ENCODE measurements at regions not wholly inside any gene's neighbourhood (a gene's known extent, or its start where the extent isn't known, plus 50 kb on each side); places are given as distances from the start of the nearest gene placed in this dataset.

DNA sequence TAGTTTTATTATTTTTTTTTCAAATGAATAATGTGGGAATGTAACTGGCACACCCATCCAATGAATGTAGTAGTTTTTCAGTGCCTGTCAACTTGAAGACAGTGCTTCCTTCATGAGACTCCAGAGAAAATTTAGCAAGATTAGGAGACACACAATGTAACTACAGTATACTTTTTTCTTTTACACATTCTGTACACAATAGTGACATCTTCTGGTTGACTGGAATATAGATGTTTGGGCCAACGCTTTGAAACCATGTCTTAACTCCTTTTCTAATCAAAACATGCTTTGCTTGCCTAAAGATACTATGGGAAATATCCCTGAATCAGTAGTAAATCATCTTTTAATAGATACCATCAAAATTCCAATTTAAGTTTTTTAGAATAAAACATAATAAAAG, 229.5 kb upstream of the ZC3H15 start:
- intact Hi-C loops (cut with micrococcal nuclease; ENCODE audit: unreplicated experiment): loop anchor here (1.0 to 10.0 kb wide), 9 partner anchors 204 to 1048 kb away; no protein-coding TSS in a partner anchor
- Histone ChIP-seq H3K4me3 (ENCODE audit: low read depth, low read length) (no peak overlapping the region), H3K27me3 (replicated peaks; ENCODE audit: control insufficient read depth, insufficient read depth, low read length) (no peaks in the 10 kb centered on the region), H3K4me1 (no peaks in the 10 kb centered on the region), H3K9me3 (no peaks in the 10 kb centered on the region), H3K36me3 (ENCODE audit: control insufficient read depth, insufficient read depth, low read length) (no peaks in the 10 kb centered on the region)
- peak in 1 of 2 experiments; percentile 33 for DNase-seq
- BruUV-seq (replicated peaks): no TSS peak
- Mint-ChIP-seq H3K9me3 (ENCODE audit: unreplicated experiment) (no peaks in the 10 kb centered on the region), H3K27me3 (ENCODE audit: insufficient read depth, unreplicated experiment) (no peaks in the 10 kb centered on the region), H3K4me3 (ENCODE audit: unreplicated experiment) (no peak overlapping the region), H3K27ac (ENCODE audit: unreplicated experiment) (no peak overlapping the region), H3K4me1 (ENCODE audit: low read depth, unreplicated experiment) (no peaks in the 10 kb centered on the region), H3K36me3 (ENCODE audit: insufficient read depth, unreplicated experiment) (no peaks in the 10 kb centered on the region)
- peak; percentile 50 to 54 for TF ChIP-seq CTCF (IDR thresholded peaks at IDR 0.05; ENCODE audit: insufficient read depth in 1 of 2, low read depth in 1 of 2, low read length in 1 of 2, severe bottlenecking in 1 of 2, unreplicated experiment in 1 of 2)
- CTCF ChIA-PET: no interaction called here
- POLR2A ChIA-PET: no interaction called here

DNA sequence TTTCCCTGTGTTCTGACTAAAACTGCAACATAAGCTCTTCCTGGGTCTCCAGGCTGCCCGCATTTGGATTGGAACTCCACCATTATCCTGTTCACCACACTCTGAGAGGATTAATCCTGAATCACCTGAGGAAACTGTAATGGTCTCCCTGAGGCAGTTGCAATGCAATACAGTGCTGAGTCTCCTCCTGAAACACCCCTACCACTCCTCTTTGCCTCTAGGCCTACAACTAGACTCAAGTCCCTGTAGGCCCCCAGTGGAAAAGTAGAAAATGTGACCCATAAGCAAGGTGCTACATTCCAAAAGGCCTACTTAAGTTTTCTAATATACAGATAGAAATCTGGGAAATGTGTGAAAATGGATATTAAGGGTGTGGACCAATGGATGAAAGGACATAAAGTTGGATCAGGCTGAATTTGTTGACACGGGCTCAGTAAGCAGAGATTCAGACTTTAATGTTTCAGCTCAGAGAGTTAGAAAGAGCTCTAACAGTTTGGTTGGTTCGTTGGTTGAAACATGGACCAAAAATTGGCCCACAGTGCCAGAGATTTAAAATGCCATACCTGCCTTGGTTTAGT, 222.3 kb upstream of the ZC3H15 start:
- intact Hi-C loops (cut with micrococcal nuclease; ENCODE audit: unreplicated experiment): no loop called here
- BruUV-seq (replicated peaks): no TSS peak
- H3K4me3 Mint-ChIP-seq (ENCODE audit: unreplicated experiment): no peak overlapping the region
- H3K27ac Mint-ChIP-seq (ENCODE audit: unreplicated experiment): no peak overlapping the region
- Histone ChIP-seq H3K9me3 (no peaks in the 10 kb centered on the region), H3K4me3 (ENCODE audit: low read depth, low read length) (no peak overlapping the region), H3K36me3 (ENCODE audit: control insufficient read depth, insufficient read depth, low read length) (no peaks in the 10 kb centered on the region), H3K4me1 (no peaks in the 10 kb centered on the region), H3K27me3 (replicated peaks; ENCODE audit: control insufficient read depth, insufficient read depth, low read length) (no peaks in the 10 kb centered on the region)
- DNase-seq: no peak
- no peaks in the 10 kb centered on the region for H3K4me1 Mint-ChIP-seq (ENCODE audit: low read depth, unreplicated experiment)
- CTCF ChIA-PET: no interaction called here
- H3K9me3 Mint-ChIP-seq (ENCODE audit: unreplicated experiment): no peaks in the 10 kb centered on the region
- TF ChIP-seq CTCF (IDR thresholded peaks at IDR 0.05; ENCODE audit: insufficient read depth in 1 of 2, low read depth in 1 of 2, low read length in 1 of 2, severe bottlenecking in 1 of 2, unreplicated experiment in 1 of 2): no peak
- POLR2A ChIA-PET: no interaction called here
- H3K27me3 Mint-ChIP-seq (ENCODE audit: insufficient read depth, unreplicated experiment): no peaks in the 10 kb centered on the region
- no peaks in the 10 kb centered on the region for H3K36me3 Mint-ChIP-seq (ENCODE audit: insufficient read depth, unreplicated experiment)

GRCh38 chr2:186269536-186269935, 216.5 kb upstream of the ZC3H15 start:
- no peak overlapping the region for H3K4me3 Mint-ChIP-seq (ENCODE audit: unreplicated experiment)
- no peaks in the 10 kb centered on the region for H3K27me3 ChIP-seq (replicated peaks; ENCODE audit: control insufficient read depth, insufficient read depth, low read length)
- no peaks in the 10 kb centered on the region for H3K9me3 ChIP-seq
- no peak for TF ChIP-seq CTCF (IDR thresholded peaks at IDR 0.05; ENCODE audit: insufficient read depth in 1 of 2, low read depth in 1 of 2, low read length in 1 of 2, severe bottlenecking in 1 of 2, unreplicated experiment in 1 of 2)
- ChIA-PET CTCF (no interaction called here), POLR2A (no interaction called here)
- no peak overlapping the region for H3K27ac Mint-ChIP-seq (ENCODE audit: unreplicated experiment)
- H3K36me3 ChIP-seq (ENCODE audit: control insufficient read depth, insufficient read depth, low read length): no peaks in the 10 kb centered on the region
- no peaks in the 10 kb centered on the region for H3K9me3 Mint-ChIP-seq (ENCODE audit: unreplicated experiment)
- H3K4me1 ChIP-seq: no peaks in the 10 kb centered on the region
- no peaks in the 10 kb centered on the region for H3K27me3 Mint-ChIP-seq (ENCODE audit: insufficient read depth, unreplicated experiment)
- DNase-seq: no peak
- BruUV-seq (replicated peaks): no TSS peak
- H3K4me1 Mint-ChIP-seq (ENCODE audit: low read depth, unreplicated experiment): no peaks in the 10 kb centered on the region
- H3K36me3 Mint-ChIP-seq (ENCODE audit: insufficient read depth, unreplicated experiment): no peaks in the 10 kb centered on the region
- intact Hi-C loops (cut with micrococcal nuclease; ENCODE audit: unreplicated experiment): no loop called here
- H3K4me3 ChIP-seq (ENCODE audit: low read depth, low read length): no peak overlapping the region
